ENCODE measurements at regions not wholly inside any gene's neighbourhood (a gene's known extent, or its start where the extent isn't known, plus 50 kb on each side); places are given as distances from the start of the nearest gene placed in this dataset.

DNA sequence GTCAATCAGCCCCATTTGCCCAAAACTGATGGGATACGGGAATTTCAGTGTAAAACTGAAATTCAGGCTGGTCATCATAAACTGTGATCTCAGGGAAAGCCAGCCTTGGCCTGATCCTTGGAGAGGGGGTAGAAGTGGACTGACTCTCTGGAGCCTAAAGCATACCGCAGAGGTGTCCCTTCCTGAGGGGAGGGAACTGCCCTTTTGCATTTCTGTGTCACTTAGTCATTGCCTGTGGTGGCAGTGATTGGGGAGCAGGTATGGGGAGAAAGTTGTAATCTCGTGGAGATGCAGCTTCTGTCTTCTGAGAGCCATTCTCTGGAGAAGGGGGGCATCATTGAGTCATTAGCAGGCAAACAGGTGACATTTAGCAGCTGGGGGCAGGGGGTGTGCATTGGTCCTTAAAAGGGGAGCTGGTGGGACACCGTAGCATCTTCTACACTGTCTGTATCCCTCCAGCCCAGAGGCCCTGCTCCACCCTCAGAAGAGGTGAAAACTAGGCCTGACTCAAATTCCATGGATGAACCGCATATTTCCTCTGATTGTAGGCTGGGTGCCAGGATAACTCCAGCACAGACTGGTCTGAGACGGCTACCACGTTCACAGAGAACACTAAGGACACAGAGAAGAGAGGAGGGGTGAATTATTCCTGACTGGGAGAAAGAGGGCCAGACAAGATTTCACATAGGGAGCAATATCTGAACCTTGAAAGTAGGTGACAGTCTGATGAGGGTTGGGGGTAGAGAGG is 143.3 kb downstream of the SEC61B start:
- no peak for DNase-seq (ENCODE audit: low read depth)

DNA sequence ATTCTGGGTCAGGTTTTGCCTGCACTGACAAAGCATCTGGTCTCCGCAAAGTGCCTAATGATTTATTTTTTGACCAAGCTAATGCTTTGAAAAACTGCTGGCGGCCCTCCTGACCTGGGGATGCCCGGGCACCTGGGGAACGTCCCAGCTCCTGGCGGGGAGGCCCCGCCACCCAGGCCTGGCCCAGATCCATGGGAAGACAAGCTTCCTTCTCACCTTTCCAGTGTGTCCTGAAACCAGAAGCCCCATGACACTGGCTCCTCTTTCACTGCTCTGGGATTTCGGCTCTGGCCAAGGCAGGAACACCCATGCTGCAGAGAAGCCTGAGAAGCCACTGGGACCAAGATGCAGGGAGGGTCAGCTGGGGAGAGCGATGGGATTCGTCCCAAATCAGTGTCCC is 144.1 kb downstream of the SEC61B start:
- no peak for DNase-seq (ENCODE audit: low read depth)

DNA sequence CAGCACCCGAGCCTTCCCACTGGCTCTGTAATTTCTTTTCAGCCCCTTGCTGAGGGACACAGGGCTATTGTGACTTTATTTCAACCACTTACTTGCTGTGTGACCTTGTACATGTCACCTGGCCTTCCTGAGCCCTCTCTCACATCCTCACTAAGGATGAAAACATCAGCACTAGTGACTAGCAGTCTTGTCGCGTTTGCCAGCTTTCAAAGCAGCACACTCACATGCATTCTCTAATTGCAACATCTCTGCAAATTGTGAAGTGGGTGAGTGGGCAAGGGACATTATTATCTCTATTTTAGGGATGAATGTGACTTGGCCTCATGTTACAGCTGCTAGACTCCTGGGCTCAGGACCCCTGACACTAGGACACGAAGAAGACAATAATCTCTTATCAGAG is 144.5 kb downstream of the SEC61B start:
- DNase-seq (ENCODE audit: low read depth), result no peak

DNA sequence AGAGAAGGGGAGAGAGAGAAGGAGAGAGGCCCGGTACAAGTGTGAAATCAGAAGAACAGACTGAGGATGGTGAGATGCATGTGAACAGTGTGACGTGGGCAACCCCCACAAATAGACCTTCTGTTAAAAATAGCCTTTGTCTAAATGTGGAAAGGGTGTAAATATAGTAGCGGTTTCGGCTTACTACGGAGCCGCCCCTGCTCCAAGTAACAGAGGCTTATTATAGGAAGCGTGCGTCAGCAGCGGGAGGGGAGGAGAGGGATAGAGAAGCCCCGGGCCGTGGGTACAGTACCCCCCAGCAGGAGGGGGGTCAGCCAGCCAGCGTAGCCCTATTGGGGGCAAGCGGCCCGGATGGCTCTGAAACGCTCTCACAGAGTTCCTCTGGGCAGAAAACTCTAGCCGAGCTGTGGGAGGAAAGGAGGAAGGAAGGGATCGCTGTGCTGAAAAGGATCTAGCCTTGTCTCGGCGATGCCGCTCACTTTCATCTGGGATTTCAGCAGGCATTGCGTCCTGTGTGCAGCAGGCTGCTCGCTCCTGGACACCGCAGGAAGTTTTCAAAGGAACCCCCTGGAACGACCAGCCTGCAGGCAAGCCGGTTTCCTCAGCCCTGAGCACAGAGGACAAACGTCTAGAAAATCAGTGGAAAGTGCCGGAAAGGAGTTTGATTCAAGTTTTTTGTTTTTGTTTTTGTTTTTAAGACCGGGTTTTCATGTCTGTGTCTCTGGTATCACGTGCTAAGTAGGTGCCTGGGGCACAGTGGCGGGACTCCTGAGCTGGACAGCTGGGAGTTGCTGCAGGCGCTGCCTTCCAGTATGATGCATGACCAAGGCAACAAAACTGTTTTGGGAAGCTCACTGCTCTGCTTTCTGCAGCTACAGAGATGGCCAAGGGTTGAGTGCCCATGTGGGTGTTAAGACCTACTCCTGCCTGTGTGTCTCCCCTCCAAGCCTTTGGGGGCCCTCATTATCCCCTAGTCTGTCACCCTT is 146.6 kb downstream of the SEC61B start:
- no peak for DNase-seq (ENCODE audit: low read depth)

DNA sequence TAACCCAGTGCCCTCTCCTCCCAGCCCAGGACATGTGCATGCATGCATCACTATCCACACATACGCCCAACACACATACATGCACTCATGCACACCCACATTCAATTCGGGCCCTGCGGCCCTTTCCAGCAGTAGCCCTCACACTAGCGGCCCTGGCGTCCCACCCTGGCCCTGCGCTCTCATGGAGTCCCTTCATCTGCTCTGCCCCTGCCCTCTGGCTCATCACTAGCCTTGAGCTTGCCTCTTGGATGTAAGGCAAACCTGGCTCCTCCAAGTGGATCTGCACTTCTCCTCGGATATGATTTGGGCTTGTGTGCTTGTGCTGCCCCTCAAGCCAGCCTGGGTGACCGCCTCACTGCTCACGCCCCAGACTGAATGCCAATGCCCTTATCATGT is 147.2 kb downstream of the SEC61B start:
- no peak for DNase-seq (ENCODE audit: low read depth)

DNA sequence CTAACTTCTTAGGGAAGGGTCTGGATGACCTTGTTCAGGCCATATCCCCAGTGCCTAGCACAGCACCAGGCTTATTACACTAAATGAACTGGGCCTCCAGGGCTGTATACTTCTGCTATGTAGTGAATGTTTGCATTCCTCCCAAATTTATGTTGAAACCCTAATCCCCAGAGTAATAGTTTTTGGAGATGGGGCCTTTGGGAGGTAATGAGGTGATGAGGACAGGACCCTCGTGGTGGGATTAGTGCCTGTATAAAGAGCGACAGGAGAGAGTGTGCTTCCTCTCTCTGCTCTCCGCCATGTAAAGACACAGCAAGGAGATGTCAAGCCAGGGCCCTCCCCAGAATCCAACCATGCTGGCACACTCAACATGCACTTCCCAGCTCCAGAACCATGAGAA is 148.3 kb downstream of the SEC61B start:
- DNase-seq (ENCODE audit: low read depth), result no peak

DNA sequence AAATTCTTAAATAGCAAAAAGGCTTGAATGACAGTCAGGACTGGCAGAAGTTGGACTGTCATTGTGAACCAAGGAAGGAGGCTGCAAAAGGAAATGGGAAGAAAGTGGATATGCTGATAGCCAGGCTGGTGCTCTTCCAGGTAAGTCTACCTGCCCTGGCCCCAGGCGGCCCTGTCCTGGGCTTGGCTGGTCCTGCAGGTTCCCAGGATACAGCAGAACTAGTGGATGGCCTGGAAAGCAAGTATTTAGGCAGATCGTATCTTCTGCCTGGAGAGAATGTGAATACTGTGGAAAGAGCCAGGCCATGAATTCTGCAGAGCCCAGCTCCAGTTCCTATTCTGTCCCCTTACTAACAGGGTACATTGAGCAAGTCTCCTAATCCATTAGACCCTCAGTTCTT is 149.3 kb downstream of the SEC61B start:
- DNase-seq (ENCODE audit: low read depth), result no peak

DNA sequence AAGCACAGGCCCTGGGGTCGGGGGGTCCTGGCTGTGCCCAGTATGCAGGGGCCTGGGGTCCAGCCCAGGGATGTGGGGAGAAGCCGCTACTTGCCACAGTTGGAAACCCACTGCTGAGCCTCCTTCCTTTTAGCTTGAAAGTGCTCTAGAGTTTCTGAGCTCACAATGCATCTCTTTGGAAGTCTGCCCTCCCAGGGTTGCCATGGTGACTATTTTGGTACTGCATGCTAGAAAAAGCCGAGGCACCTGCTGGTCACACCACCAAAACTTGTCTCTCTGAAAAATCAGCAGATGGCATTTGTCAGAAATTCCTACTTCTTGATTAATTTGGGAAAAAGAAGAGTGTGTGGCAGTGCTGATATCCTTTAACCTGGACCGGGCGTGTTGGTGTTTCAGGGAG is 151.8 kb downstream of the SEC61B start:
- no peak for DNase-seq (ENCODE audit: low read depth)

DNA sequence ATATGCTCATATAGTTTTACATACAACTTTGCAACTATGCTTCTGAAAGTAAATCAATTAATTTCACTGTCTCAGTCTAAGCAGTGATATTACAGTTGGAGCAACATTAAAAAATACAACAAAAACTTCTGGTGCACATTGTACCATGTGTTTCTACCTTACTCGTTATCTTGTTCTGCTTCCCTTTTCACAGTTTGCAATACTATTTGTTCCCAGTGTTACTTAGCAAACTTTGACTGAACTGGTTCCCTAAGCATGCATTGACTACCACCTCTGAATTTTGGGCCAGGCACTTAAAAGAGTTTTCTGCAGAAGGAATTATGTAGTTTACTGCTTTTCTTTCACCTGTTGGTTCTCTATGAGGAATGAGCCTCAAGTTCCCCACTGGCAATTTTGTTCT is 152.7 kb downstream of the SEC61B start:
- DNase-seq (ENCODE audit: low read depth), result no peak

DNA sequence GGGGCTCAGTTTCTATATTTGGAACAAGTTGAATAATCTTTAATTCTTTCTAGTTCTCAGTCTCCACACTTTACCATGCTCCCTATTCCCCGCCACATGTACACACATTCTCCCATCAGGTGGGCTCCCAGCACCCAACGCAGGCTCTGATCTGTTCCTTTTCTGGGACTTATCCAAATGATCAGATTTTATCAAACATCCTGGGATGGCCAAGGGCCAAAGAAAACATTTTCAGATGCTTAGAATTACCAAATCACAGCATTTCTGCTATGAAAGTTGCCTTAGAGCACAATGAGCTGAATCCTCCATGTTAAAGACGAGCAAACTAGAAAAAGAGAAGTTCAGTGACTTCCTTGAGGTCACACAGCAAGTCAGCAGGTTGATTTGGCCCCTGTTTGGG is 153.4 kb downstream of the SEC61B start:
- no peak for DNase-seq (ENCODE audit: low read depth)

DNA sequence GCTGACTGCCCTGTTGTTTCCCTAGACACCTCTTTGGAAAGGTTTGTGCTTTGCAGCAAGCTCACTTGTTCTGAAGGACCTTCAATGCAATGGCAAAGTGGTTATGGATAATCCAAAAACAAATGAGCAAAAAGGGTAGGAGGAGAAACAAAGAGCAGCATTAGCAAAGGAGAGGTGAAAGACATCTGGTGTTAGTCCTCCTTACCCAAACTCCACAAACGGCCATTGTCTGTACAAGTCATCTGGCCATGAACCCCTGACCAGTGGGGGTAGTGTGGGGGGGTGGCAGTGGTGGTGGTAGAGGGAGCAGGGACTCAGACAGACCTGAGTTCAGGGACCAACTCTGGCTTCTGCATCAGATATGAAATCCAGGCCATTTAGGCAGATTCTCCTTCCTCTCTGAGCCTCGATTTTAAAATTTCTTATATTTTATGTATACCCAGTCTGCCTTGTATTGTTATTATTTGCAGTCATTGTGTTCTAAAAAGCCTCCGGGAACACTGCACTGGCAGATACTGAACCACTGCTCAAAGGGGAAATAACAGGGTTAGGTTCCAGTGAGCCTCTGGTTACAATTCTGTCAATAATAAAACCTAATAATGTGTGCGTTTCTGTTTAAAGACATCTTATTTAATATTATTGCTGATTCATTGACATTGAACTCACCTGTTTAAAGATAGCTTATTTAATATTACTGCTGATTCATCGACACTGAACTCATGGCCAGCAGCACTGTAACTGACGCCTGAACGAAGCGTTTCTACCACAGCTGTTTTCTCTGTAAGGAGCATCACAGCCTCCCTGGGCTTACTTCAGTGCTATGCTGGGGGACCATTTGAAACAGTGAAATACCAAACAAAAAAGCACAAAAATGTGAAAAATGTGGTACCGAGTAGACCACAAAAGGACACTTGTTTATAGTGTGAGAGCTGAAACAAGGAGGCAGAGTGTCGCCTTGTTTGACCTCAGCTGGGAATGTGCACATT is 156.0 kb downstream of the SEC61B start:
- DNase-seq (ENCODE audit: low read depth), result no peak

DNA sequence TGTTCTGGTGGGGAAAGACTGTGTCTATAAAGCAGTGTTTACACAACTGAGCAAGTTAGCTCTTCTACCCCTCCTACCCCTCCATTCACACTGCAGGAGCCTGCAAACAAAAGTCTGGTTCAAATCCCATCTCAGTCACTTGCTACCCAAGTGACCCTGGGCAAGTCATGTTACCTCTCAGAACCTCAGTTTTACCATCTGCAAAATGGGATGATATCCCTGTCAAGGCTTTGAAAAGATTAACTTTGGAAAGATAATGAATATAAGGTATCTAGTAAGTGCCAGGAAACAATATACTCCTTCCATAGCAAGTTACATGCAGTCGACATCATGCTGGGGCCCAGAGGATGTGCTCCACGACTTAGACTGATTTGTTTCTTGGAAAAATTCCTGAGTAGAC is 161.5 kb downstream of the SEC61B start:
- no peak for DNase-seq (ENCODE audit: low read depth)

DNA sequence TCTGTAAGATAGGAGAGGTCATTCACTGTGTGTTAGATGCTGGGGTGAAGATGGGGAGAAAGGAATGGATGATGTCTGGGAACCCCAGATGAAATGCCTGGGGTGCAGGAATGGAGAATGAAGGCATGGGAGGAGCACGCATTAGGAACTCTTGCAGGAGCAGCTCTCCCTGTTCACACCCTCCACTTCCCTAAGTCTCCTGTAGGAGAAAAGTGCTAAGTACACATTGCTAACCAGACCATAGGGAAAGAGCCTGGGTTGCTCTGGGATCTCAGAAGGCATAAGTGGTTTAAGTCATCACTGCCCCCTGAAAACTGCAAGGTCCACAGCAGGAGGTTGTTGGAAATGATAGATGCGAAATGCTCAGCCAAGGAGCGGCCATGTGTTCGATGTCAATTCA is 163.1 kb downstream of the SEC61B start:
- no peak for DNase-seq (ENCODE audit: low read depth)

DNA sequence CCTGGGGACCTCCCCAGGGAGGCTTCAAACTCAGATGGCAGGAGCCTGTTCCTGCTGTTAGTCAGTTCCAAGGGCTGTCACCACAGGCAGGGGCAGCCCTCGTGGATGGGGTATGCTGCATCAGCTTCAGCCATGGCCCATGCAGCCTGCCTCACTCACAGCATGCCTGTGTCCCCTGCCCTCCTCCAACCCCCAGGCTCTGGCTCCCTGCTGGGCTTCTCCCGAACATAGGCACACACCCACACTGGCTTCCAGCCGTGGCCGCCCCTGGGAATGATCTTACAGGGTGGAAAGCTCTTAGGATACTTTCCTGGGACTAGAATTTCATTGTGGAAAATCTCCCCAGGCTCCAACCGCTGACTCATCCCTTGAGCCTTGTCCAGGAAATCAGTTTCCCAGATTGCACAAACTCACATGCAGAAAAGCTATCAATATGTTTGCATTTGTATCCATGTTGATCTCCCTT is 163.8 kb downstream of the SEC61B start:
- DNase-seq (ENCODE audit: low read depth), result no peak

DNA sequence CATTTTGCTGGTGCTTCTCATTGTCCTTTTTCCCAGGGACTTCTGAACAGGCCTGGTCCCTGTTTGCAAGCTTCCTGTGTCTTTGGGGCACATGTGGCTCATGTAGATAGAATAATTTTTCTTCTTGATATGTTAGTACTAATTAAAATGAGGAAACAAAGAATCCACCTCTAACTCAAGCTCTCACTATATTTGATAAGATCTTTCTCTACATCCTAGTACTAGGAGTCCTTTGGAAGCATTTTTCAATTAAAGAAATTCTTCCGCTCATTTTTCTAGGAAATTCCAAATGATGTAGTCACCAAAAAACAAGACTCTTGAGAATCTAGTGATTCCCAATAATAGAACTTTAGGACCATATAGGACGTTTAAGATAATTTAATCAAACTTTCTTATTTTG is 165.3 kb downstream of the SEC61B start:
- no peak for DNase-seq (ENCODE audit: low read depth)

DNA sequence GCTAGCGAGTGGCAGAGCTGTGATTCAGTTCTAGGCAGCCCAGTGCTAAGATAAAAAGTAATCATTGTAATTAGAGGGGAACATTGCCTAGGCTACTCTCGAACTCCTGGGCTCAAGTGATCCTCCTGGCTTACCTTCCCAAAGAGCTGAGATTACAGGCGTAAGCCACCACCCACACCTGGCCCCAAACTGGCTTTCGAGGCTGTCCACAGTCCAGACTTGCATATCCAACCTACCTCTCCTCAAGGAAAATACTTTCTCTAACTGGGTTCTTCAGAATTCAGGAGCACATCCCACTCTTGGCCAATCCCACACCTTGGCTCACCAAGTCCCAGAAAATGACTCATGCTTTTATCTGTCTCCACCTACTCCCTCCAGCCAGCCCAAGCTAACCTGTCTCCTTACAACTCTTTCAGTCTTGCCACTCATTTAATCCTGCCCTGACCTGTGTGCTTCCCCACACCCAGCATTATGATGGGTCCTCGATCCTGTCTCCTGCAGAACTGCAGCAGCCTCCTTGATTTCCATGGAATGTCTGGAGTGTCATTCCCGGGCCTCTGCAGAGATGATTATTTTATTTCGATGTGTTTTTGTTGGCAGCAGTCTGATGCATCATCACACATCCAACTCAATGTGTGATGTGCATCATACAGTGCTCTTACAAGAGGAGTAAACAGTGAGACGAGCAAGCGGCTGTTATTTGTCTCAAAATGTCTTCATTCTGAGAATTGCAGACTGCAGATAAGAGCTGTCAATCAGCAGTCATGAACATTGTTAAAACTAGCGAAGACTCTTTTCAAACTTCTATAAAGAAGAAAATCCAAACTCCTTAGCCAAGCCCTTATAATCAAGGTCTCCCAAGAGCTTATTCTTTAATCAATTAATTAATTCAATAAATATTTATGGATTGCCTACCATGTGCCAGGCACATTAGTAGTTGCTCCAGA is 167.3 kb downstream of the SEC61B start:
- DNase-seq (ENCODE audit: low read depth), result no peak

DNA sequence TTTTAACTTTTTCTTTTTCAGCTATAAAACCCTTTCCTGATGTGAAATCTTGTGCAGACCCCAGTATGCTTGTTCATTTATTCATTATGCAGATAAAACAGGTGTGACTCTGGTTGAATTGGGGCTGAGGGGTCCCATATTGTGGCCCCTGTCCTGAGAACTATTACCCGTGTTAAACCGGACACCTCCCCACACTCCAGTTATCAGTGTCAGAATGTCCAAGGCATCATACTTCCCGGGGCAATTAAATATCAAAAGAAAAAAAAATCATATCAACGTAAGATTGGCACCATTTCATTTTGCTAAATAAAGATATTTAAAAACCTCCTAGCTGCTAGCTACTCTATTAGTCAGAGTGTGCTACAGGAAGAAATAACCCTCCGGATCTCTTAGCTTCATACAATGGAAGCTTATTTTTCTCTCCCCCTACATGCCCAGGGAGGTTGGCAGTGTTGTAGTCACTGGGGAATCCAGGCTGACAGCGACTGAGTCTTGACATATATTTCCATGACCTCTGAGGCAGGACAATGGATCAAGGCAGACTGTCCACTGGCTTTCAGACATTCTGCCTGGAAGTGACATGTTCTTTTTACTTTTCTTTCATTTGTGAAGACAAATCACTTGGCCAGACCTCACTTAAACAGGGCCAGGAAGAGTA is 170.0 kb downstream of the SEC61B start:
- no peak for DNase-seq (ENCODE audit: low read depth)

DNA sequence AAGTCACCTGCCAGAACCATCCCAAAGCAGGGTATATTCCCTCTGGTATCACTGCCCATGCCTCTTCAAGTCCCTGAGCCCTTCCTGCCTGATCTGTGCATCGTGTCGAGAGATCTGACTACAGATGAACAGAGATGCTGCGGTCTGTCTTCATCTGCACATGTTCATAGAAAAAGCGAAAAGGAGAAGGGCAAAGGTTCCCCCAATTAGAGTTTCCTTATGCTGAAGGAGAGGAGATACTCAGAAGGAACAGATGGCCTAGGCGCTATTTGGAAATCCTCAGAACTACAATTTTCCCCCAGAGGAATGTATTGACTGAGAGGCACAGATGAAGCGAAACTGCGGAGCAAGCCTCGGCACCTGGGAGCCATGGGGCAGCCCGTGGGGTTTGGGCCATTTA is 170.9 kb downstream of the SEC61B start:
- DNase-seq (ENCODE audit: low read depth), result no peak

DNA sequence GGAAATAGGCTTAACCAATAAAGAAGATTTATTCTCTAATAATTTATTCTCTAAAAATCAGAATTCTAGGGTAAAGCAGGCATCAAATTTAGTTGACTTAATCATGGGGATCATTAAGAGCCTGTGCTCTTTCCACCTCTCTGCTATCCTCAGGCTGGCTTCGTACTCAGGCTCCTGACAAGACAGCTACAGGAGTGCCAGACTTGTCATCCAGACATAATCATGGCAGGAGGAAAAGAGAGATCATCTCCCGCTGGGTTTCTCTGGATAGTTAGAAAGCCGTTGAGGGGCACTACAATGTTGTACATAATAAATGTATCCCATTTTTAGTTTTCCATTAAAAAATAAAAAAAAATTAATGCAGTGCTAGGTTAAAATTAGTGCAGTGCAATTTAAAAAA is 171.9 kb downstream of the SEC61B start:
- DNase-seq (ENCODE audit: low read depth), result no peak

DNA sequence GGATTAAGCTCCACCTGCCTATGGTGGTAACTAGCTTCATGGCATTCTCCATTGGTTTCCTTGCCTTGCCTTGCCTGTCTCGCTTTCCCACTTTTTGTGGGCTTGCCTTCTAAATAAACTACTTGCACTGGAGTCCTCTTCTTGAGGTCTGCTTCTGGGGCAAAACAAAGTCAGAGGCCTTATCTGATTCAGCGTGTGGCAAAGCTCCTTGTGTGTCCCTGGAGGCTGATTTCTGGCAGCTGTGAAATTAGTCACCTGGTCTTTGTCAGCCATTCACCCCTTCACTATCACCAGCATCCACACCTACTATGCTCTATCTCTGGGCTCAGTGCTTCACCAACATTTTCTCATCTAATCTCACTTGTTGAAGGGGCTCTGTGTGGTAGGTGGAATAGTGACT is 176.2 kb downstream of the SEC61B start:
- no peak for DNase-seq (ENCODE audit: low read depth)
